Activated CD4-positive, alpha-beta T cell treated with anti-CD3 and anti-CD28 coated beads, Interleukin-2, amount 10 ng/mL, durations not matched to agents 7 days and 5 days (primary cell): ENCODE measurements at regions not wholly inside any gene's neighbourhood (a gene's known extent, or its start where the extent isn't known, plus 50 kb on each side); places are given as distances from the start of the nearest gene placed in this dataset.
A peak's percentile ranks its signal among the peaks of the same experiment; 100 is the strongest.

ENCODE experiments used
- CTCF ChIA-PET: fragments of 350-600 bp; sonication (Branson Sonifier 250); formaldehyde crosslinking; loops from one replicate; lab custom pipeline; 2021; ENCODE audit warnings: antibody characterized with exemption; lab: Charles Lee
- POLR2A ChIA-PET: fragments of 350-600 bp; sonication (Branson Sonifier 250); formaldehyde crosslinking; loops from one replicate; lab custom pipeline; 2021; ENCODE audit warnings: antibody characterized with exemption; lab: Charles Lee
- DNase-seq: peaks from one replicate; pipeline ENCODE4 v3.0.0-alpha.2; 2020
- H3K27ac Mint-ChIP-seq: one replicate; pipeline ENCODE4 v1.8.0; 2021; ENCODE audit warnings: mild to moderate bottlenecking, moderate library complexity, mixed read lengths
- H3K27me3 Mint-ChIP-seq: one replicate; pipeline ENCODE4 v1.8.0; 2021; ENCODE audit warnings: mixed read lengths
- H3K36me3 Mint-ChIP-seq: one replicate; pipeline ENCODE4 v1.8.0; 2021; ENCODE audit warnings: low read depth, mixed read lengths
- H3K4me1 Mint-ChIP-seq: one replicate; pipeline ENCODE4 v1.8.0; 2021; ENCODE audit warnings: mixed read lengths
- H3K4me3 Mint-ChIP-seq: one replicate; pipeline ENCODE4 v1.8.0; 2021; ENCODE audit warnings: mild to moderate bottlenecking, moderate library complexity, mixed read lengths
- H3K9me3 Mint-ChIP-seq: one replicate; pipeline ENCODE4 v1.8.0; 2021; ENCODE audit warnings: mixed read lengths

- Mint-ChIP-seq H3K9me3 (peaks cover 6% of the 10 kb centered on the region), H3K4me1 (peaks cover 21% of the 10 kb centered on the region), H3K36me3 (peaks cover 11% of the 10 kb centered on the region), H3K27ac (no peak overlapping the region), H3K4me3 (no peak overlapping the region), H3K27me3 (no peaks in the 10 kb centered on the region)
- POLR2A ChIA-PET, result no interaction called here
- no peak for DNase-seq
- CTCF ChIA-PET, result no interaction called here
Measured at GRCh38 chr9:6072865-6073264, 57.4 kb upstream of the RANBP6 start.

- ChIA-PET POLR2A (no interaction called here), CTCF (no interaction called here)
- Mint-ChIP-seq H3K4me1 (peaks cover 23% of the 10 kb centered on the region), H3K36me3 (peaks cover 14% of the 10 kb centered on the region), H3K9me3 (peaks cover 6% of the 10 kb centered on the region), H3K27me3 (no peaks in the 10 kb centered on the region), H3K4me3 (no peak overlapping the region), H3K27ac (no peak overlapping the region)
- DNase-seq, result no peak
Measured at GRCh38 chr9:6072453-6072852, 57.0 kb upstream of the RANBP6 start.

GRCh38 chr9:6068983-6069382, 53.6 kb upstream of the RANBP6 start:
- CTCF ChIA-PET, result no interaction called here
- Mint-ChIP-seq H3K27ac (peak overlapping the region; percentile 95), H3K27me3 (peaks cover 2% of the 10 kb centered on the region), H3K4me1 (peaks cover 24% of the 10 kb centered on the region), H3K9me3 (peaks cover 13% of the 10 kb centered on the region), H3K36me3 (peaks cover 19% of the 10 kb centered on the region), H3K4me3 (peak overlapping the region; percentile 58)
- DNase-seq, result peak; percentile 54
- POLR2A ChIA-PET, result no interaction called here

GRCh38 chr9:6067426-6067825, 52.0 kb upstream of the RANBP6 start:
- no peak for DNase-seq
- POLR2A ChIA-PET, result interaction anchor here (0.6 kb wide), 1 partner anchor 11 kb away, joined by 4 read pairs; no protein-coding TSS in a partner anchor
- peaks cover 18% of the 10 kb centered on the region for H3K36me3 Mint-ChIP-seq
- CTCF ChIA-PET, result interaction anchor here (1.3 kb wide), 1 partner anchor 13 kb away, joined by 6 read pairs; no protein-coding TSS in a partner anchor
- no peak overlapping the region for H3K27ac Mint-ChIP-seq
- H3K4me3 Mint-ChIP-seq, result no peak overlapping the region
- H3K4me1 Mint-ChIP-seq, result peaks cover 36% of the 10 kb centered on the region
- peaks cover 2% of the 10 kb centered on the region for H3K27me3 Mint-ChIP-seq
- H3K9me3 Mint-ChIP-seq, result peaks cover 17% of the 10 kb centered on the region
